ENCODE measurements at regions not wholly inside any gene's neighbourhood (a gene's known extent, or its start where the extent isn't known, plus 50 kb on each side); places are given as distances from the start of the nearest gene placed in this dataset.

- no peak for DNase-seq
These were observed 759.7 kb downstream of the HDGFL1 start for GRCh38 chr6:23329086-23329485.

GRCh38 chr6:23330632-23331031 lies 761.3 kb downstream of the HDGFL1 start:
- DNase-seq: no peak

GRCh38 chr6:23334360-23334759 lies 765.0 kb downstream of the HDGFL1 start:
- no peak for DNase-seq

- no peak for DNase-seq
These were observed 766.5 kb downstream of the HDGFL1 start for GRCh38 chr6:23335894-23336293.

DNA sequence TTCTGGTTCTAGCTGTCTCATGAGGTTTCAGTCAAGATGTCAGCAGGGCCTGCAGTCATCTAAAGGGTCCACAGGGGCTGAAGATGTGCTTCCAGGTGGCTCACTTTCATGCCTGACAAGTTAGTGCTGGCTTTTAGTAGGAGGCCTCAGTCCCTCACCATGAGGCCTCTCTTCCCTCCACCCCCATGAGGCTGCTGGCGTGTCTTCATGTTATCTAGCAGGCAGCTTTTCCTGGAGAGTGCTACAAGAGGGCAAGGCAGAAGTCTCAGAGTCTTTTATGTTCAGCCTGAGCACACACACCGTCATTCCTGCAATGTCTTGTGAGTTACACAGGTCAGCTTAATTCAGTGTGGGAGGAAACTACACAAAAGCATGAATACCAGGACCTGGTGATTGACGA lies 769.9 kb downstream of the HDGFL1 start:
- no peak for DNase-seq

DNA sequence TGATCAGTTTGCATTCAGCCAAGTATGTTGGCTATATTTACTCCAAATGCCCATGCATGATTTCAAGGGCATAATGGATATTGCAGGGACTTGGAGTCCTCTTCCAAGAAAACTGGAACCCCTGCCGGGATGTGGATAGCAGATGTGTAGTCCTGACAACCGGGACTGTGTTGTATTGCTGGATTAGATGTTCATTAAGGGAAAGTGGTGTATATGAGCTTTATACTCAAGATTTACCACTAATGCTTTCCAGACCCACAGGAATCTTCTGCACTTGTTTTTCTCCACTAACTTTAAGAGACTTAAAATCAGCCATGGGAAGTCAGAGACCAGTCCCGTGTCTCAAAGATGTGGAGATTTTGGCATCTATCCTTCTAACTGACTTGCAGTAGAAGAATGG lies 770.9 kb downstream of the HDGFL1 start:
- DNase-seq: no peak

DNA sequence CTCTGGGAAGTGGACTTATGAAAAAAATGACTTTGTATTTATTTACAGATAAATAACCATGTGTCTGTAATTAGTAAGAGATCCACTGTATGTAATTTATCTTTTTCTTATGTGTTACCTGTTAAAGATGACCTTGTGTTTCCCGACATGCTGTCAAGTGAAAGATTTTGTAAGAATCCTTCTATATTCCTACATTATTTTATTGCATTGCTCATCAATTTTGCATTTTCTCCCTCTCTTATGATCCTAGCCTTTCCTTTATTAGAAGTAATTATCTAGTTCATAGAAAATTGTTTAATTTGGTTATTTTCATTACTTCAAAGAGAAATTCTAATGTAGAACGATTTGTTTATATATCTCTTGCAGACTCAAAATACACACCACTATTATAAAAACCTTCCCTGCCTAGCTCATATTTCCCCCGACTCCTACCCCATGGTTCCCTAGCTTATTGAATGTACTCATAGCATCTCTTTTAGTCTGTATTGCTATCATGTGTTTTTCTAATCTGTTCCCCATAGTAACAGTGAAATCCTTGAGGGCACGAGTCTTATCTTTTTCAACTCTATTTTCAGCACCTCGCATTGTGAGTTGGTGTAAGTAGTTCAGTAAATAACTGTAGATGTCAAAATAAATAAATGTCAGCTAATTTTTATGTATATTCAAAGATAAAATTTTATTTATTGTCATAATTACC lies 774.4 kb downstream of the HDGFL1 start:
- no peak for DNase-seq

DNA sequence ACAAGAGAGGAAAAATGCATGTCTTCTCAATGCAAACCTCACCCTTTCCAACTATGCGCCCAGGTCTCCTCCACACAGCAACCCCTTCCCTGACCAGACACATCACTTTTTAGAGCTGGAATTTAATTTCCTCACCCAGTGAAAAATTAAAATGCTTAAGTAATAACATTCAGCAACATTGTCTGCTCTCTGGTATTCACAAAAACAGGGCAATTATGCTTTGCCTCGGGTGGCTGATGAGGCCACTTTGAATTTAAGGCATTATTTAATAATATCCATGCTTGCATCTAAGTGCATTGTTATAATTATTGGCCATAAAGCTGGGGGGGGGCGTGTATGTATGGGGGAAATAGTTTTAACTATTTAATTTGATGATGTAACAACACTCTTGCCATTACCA lies 777.8 kb upstream of the NRSN1 start:
- no peak for DNase-seq

- peak; percentile 61 for DNase-seq
These were observed 776.4 kb upstream of the NRSN1 start for GRCh38 chr6:23349521-23350147.

DNA sequence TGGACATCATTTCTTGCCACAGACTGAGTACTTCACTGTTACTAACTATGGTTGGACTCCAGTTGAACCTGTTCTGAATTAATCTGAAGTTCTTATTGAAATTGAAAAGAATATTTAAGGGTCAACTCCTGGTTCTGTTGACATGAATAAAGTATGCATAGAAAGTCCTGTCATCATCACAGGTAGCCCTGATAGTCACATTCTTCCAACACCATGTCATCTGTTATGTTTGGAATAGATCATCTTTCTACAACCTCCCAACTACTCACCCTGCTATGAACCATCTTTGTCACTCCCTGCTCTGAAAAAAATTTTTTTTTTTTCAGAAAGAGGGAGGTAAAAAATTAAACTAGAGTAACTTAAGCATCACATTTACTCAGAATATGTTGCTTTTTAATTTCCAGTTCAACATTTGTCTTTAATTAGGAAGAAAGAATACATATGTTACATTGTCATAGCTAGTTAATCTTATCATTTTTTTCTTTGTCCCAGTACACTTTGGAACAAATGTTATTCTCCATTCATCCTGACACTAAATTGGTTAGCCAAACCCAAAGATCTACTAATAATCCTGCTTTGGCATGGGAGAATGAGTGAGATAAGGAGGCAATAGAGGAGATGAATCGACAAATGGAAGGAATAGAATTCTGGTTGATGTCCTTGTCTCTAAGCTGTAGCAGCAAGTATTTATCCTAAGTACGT lies 775.1 kb upstream of the NRSN1 start:
- DNase-seq: no peak

DNA sequence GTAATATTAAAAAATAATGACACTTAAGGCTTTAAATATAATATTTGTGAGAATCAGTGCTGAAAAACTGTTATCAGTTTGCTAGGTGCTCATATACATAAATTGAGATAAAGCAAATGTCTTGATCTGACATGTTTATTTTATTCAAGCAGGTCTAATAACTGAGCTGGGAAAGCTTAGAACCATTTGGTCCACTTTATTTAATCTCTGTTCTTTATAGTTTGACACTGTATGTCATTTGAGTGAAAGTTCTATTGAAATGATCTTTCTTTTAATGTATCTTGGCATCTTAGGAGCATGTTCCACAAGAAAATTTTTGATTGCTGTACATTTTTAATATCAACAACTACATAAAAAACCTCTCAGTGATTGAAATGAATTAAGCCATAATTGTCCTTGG lies 772.0 kb upstream of the NRSN1 start:
- no peak for DNase-seq

DNA sequence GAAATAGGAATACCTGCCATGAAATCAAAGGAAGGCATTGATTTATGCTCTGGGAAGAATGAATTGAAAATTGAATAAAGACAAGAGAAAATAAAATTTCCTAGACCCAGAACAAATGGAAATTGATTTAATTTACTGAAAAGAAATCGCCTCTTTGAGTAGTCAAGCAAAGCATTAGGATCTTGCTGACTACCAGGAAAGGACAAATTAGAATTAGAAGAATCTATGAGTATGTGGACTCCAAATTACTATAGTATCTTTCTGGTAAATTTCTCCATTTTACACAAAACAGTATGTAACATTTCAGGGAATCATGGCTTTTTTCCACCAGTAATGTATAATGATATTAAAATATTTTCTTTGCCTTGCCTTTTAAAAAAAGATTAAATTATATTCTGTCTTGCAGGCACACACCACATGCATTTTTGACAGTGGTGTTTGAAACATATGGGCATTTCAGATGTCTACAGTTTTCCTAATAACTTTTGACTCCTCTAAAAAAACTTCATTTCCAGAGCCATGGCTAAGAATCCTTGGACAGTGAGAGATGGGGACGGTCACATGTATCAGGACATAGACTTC lies 768.7 kb upstream of the NRSN1 start:
- no peak for DNase-seq

DNA sequence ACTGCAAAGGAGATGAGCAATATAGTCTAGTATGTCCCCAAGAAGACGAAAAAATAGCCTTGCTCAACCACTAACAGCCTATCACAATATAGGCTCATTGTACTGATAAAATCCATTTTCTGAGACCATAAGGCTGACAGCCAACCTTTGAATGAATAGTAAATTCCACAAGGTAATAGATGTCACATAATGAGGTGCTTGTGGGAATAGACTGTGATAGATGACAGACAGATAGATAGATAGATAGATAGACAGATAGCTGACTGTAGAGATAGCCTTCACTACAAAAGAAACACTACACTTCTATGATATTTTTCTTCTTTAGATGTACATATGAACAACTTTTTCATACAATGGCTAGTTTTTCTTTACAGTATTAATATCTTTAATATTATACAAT lies 760.3 kb upstream of the NRSN1 start:
- no peak for DNase-seq

DNA sequence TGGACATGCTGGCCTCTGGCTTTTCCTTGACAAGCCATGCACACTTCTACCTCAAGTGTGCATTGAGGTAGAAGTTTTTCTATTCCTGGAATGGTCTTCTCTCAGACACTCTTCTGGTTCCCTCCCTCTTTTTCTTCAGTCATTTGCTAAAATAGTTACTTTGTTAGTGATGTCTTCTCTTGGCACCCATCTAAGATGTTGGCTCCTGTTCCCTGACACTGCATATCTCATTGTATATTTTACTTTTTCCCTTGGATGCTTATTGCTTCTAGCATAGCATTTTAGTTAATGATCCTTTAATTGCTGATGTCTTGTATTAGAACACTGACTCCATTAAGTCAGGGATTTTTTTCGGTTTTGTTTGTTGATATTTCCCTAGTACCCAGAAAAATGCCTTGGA lies 758.7 kb upstream of the NRSN1 start:
- DNase-seq: no peak

- no peak for DNase-seq
These were observed 757.5 kb upstream of the NRSN1 start for GRCh38 chr6:23368557-23368956.

- no peak for DNase-seq
These were observed 756.0 kb upstream of the NRSN1 start for GRCh38 chr6:23370051-23370450.

DNA sequence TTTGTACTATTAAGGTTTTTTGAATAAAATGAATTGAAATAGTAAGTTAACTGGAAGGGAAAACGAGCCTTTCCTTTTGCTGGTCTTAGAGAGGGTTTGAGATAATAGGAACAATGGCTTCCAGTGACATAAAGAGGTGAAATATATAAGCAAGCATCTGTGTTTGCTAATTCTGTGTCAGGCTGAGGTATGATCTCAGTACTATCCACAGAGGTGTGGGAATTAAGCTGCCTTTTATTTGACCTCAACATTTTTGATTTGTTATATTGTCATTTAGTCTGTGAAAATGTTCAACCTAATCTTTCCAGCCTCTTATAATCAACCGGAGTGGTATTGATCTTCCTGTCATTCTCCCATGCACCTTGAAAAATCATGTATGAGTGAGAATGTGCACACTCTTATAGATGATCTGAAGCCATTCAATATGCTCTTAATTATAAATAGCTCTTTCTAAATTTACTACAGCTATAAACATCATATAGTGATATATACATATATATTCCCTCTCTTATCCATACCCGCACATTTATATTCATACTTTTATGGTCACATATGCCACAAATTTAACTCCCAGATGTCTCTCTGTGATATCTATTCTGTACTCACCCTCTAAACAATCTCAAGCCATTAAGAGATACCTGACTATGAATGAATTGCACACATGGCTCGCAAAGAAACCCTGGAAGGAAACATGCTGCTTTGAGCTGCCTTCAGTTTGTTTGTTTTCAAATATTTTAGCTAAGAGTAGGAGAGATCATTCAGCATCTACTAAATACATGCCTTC lies 754.7 kb upstream of the NRSN1 start:
- DNase-seq: no peak

DNA sequence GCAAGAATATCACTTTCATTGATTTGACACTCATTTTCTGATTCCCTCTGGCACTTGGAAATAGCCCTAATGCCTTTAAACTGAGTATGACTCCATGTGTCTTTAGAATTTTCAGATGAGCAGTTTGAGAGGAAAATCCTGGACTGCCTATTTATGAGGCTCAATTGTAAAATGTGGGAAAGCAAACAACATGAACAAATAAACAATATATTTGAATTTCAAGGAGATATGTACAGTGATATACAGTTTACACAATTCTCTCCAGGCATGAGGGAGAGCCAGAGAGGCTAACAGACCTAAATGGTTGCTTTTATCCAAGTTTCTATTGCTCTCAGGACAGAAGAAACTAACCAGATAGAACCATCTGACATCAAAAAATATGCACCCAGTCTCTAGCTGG lies 748.2 kb upstream of the NRSN1 start:
- DNase-seq: no peak

GRCh38 chr6:23380465-23380864 lies 745.5 kb upstream of the NRSN1 start:
- no peak for DNase-seq

DNA sequence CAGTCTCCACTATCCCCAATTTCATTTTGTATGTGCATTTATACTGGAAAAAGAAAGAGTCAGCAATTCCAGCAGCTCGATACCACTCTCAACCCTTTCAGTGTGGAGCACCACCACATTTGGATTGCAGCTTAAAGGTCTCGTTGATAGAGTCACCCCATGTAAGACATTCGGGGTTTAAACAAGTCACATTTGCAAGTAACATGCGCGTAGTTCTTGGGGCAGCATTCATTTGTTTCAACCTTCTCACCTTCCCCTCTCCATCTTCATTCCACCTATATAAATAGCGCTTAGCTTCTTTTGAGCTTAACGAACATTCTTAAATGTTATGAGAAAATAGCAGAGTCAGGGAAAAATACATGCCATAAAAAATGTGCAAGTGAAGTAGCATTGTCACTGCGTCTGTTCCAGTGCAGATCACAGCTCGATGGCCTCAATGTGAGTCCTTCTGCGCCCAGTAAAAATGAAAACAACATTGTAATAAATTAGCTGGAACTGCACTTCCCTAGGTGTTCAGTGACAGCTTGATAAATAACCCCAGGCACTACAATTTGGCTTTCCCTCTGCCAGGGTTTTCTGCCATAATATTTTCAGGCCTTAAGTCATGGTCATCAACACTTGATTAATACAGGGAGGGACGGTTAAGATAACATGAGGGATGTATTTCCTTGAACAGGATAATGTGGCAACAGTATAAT lies 737.8 kb upstream of the NRSN1 start:
- DNase-seq: no peak

DNA sequence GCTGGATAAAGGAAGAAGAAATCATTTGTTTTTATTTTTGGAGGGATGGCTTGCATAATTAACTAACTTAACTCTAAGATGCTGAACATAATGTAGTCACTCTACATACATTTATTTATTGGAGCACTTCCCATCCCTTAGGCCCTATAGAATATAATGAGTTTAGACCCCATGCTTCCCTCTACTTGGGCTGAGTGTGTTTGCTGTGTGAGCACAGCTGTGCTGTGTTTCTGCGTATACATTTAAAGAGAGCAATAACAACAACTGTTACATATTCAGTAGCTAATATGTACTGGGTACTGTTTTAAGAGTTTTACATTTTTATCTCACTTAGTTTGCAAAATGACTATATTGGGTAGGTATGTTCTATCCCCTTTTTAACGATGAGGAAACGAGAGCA lies 736.6 kb upstream of the NRSN1 start:
- no peak for DNase-seq

- DNase-seq: no peak
These were observed 735.8 kb upstream of the NRSN1 start for GRCh38 chr6:23390221-23390620.

DNA sequence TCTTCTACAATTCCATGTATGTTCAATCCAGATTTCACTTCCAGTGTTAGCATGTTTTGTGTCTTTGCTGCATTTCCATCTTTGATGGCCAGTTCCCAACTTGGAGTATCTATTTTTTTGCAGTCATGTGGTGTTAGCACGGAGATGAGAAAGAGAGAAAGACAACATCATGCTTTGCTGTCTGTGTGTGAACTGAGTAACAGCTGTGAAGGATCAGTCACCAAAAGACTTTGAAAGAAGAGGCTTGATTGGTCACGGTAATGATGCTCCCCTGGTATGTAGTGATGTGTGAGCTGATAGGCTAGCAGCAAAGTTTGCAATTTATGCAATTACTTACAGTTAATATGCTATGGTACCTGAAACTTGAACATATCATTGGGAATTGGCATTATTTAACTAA lies 731.3 kb upstream of the NRSN1 start:
- no peak for DNase-seq
